Right cardiac atrium (tissue), 5 donors: ENCODE measurements at regions not wholly inside any gene's neighbourhood (a gene's known extent, or its start where the extent isn't known, plus 50 kb on each side); places are given as distances from the start of the nearest gene placed in this dataset.
A peak's percentile ranks its signal among the peaks of the same experiment; 100 is the strongest.

Experiments
- ATAC-seq, 2 donors: fragments of 200-7000 bp; cut with Tn5 transposase; one replicate each; pipeline versions ENCODE4 v1.8.0 to v1.9.1; 2020; ENCODE audit warnings: moderate library complexity in 2 of 2, mild to moderate bottlenecking in 1 of 2
- DNase-seq, 3 donors: peaks; one replicate each; pipeline ENCODE4 v3.0.0-alpha.2; 2020
- H3K27ac ChIP-seq: one replicate; pipeline ENCODE4 v1.5.1; 2013; ENCODE audit warnings: mild to moderate bottlenecking, low read length, control low read depth, moderate library complexity
- H3K27me3 ChIP-seq: one replicate; pipeline ENCODE4 v1.6.1; 2013; ENCODE audit not compliant: control insufficient read depth, insufficient read depth
- H3K4me1 ChIP-seq: one replicate; pipeline ENCODE4 v1.6.1; 2013; ENCODE audit warnings: low read length; ENCODE audit not compliant: control insufficient read depth, insufficient read depth
- H3K4me3 ChIP-seq: one replicate; pipeline ENCODE4 v1.5.1; 2013; ENCODE audit warnings: low read length, control low read depth
- H3K9me3 ChIP-seq: one replicate; pipeline ENCODE4 v1.6.1; 2013; ENCODE audit warnings: low read length; ENCODE audit not compliant: control insufficient read depth
- WGBS: extraction: QIAGEN DNeasy Blood & Tissue Kit; methylation state at CpG from one replicate; pipeline ENCODE4 v1.1.7; 2013; 5-methylcytosine and 5-hydroxymethylcytosine counted together
- intact Hi-C, 4 donors: fragments of 100-400 bp; cut with DNase I; formaldehyde crosslinking; loops; one replicate each; pipeline versions ENCODE4 v1.11.0 to v1.14.0; 2022 to 2023
- donor health status: healthy with polysubstance abuse.
- donor health status: DM: no; HTN: yes; CAD: no.
- donor health status: DM: no; HTN: no; CAD: no.
- donor health status: DM: no; HTN: yes; CAD: no; lungs with severe emphysema.
- donor health status: DM: yes; HTN: yes; CAD: no.

DNA sequence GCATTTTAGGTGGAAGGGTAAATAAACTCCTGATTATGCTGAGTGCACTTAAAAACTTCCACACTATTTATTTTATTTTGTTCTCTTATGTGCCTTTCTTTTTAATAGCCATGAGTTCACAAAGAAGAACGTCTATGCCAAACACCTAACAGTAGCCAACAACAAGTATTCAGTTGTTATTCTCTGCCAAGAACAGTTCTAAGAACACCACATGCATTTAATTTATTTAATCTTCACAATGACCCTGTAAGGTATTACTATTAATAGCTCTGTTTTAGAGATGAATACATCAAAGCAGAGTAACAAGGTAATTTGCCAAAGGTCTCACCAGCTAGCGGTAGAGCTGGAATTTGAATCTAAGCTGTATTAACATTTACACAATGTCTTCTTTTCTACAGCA lies 240.1 kb downstream of the ALG10B start:
- Histone ChIP-seq H3K4me3 (no peak overlapping the region), H3K27ac (no peak overlapping the region), H3K27me3 (no peaks in the 10 kb centered on the region), H3K9me3 (no peaks in the 10 kb centered on the region), H3K4me1 (peaks cover 1% of the 10 kb centered on the region)
- DNase-seq (no peak), ATAC-seq (no peak)
- WGBS = 47% methylated on average over 2 of the region's 2 CpGs
- intact Hi-C loops = no loop called here

DNA sequence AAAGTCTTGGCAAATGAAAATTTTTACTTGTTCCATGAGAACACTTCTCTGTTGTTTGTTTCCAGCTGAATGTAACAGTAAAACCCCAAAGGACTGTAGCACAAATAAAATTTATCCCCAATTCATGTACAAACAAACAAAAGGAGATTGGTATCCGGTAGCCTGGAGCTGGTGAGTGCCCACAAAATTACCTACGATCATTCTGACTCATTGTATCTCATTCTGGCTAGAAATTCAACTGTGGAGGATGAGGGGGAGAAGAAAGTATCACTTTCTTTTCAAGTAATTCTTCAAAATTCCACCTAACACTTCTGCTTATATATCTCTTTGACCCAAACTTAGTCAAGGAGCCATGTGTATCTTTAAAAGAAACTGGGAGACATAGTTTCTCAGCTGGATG lies 268.5 kb downstream of the ALG10B start:
- no peaks in the 10 kb centered on the region for H3K9me3 ChIP-seq
- H3K4me1 ChIP-seq = no peaks in the 10 kb centered on the region
- 55% methylated on average over 2 of the region's 2 CpGs for WGBS
- intact Hi-C loops = no loop called here
- ATAC-seq (no peak), DNase-seq (no peak)
- no peak overlapping the region for H3K27ac ChIP-seq
- H3K4me3 ChIP-seq = no peak overlapping the region
- no peaks in the 10 kb centered on the region for H3K27me3 ChIP-seq

DNA sequence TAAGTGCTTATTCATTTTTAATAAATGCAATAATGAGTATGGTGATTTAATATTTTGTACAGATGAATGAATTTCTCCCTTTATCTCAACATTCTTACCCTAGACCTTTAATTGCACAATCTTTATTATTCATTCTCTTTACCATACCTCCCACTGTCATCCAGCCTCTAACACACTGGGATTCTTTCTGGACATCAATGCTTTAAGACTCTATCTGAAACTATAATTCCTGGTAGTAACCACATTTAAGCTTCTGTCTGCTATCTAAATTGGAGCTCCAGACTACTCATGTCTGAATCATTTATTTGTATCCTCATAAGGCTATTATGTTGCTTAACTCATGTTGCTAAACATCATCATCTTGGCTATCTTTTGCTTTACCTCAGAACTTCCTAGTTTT lies 270.2 kb downstream of the ALG10B start:
- intact Hi-C loops = no loop called here
- DNase-seq = no peak
- H3K27me3 ChIP-seq = no peaks in the 10 kb centered on the region
- H3K4me3 ChIP-seq = no peak overlapping the region
- no peak for ATAC-seq
- no peaks in the 10 kb centered on the region for H3K4me1 ChIP-seq
- H3K27ac ChIP-seq = no peak overlapping the region
- H3K9me3 ChIP-seq = no peaks in the 10 kb centered on the region

DNA sequence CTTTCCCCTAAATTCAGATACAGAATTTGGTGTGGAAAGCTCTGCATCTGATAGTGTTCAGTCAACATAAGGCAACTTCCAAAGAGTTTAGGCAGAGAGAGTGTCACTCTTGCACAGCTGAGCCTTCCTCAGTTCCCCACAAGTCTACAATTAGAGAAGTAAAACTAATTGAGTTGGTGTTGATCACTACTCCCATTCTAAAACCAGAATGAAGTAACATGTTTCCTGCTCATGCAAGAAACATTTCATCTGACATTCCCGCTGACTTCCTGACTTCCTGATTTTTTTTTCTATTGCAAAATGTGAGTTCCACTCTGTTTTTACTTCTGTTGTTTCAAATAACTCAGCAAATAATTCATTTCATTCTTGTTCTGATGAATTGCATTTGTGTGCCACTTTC lies 271.0 kb downstream of the ALG10B start:
- Histone ChIP-seq H3K9me3 (no peaks in the 10 kb centered on the region), H3K27me3 (no peaks in the 10 kb centered on the region), H3K4me3 (no peak overlapping the region), H3K4me1 (no peaks in the 10 kb centered on the region), H3K27ac (no peak overlapping the region)
- 42% methylated on average over 1 of the region's 1 CpG for WGBS
- ATAC-seq = peak in 1 of 2 donors; percentile 35
- intact Hi-C loops = no loop called here
- no peak for DNase-seq

DNA sequence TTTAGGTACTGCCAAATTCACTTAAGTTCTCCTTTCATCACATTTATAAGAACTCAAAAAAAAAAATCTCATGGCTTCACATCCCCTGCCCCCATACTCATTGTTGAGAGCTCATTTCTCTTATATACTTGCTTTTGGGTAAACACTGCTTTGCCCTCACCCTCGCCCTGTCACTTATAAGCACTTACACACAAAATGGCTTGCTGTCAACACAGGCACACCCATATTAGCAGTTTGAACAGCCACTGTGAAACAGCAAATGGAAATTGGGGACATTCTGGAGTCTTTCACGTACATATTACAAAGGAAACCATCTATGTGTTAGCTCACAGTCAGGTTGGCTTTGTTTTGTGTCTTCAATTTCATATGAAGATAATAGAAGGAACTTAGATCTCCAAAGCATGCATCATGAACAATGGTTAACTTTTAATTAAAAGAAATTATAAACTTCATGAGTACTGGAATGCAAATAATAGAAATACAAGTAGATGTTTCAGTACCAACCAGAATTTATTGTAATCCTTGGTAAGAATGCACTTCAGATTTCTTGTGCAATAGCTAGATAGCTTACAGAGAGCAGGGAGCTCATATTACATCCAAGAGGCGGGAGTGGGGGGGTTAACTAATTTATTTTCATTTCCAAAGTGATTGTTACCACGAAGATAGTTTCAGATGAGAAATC lies 272.2 kb downstream of the ALG10B start:
- intact Hi-C loops = no loop called here
- 56% methylated on average over 4 of the region's 4 CpGs for WGBS
- Histone ChIP-seq H3K4me1 (no peaks in the 10 kb centered on the region), H3K27me3 (no peaks in the 10 kb centered on the region), H3K27ac (no peak overlapping the region), H3K9me3 (no peaks in the 10 kb centered on the region), H3K4me3 (no peak overlapping the region)
- DNase-seq = no peak
- no peak for ATAC-seq

DNA sequence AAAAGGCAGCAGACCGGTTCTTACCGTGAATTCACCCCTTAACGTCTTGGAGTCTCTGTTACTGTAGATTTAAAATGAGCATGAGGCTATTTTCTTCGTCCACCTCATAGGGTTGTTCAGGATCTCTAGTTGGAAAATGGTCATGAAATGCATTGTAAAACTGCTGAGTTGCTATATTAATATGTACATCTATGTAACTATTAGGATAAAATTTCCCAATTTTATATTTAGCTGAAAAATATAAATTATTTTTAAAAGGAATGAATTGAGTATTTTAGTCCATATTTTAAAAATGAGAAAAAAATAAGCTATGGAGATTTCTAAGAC lies 272.7 kb downstream of the ALG10B start:
- Histone ChIP-seq H3K4me3 (no peak overlapping the region), H3K27me3 (no peaks in the 10 kb centered on the region), H3K4me1 (no peaks in the 10 kb centered on the region), H3K27ac (no peak overlapping the region), H3K9me3 (no peaks in the 10 kb centered on the region)
- intact Hi-C loops = no loop called here
- ATAC-seq (no peak), DNase-seq (no peak)
- 67% methylated on average over 4 of the region's 4 CpGs for WGBS

DNA sequence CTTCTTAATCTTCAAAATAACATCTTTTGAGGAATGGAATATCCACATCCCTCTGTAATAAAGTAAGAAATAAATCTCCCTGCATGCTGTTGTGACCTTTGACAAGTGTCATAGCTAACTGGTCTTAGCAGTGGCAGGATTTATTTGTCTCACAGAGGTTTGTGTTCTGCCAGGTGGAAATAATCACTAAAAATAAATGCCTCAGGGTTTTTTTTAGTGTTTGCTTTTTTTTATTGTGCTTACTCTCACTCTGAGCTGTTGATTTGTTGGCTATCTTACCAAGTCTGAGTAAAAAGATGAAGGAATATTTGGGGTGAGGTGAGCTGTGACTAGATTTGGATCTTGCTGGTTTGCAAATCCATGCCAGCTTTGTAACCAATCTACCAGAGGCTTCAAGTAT lies 285.4 kb downstream of the ALG10B start:
- Histone ChIP-seq H3K27me3 (no peaks in the 10 kb centered on the region), H3K4me1 (no peaks in the 10 kb centered on the region), H3K9me3 (no peaks in the 10 kb centered on the region), H3K27ac (no peak overlapping the region), H3K4me3 (no peak overlapping the region)
- ATAC-seq = no peak
- intact Hi-C loops = no loop called here
- DNase-seq = no peak
